Uterus (tissue), 2 donors: ENCODE measurements at regions not wholly inside any gene's neighbourhood (a gene's known extent, or its start where the extent isn't known, plus 50 kb on each side); places are given as distances from the start of the nearest gene placed in this dataset.

Source experiments
- CTCF ChIP-seq, 4 experiments: fragments of 200-600 bp in 2 of 4; fragments of 450-650 bp in 2 of 4; sonication (generic) in 2 of 4; IDR thresholded peaks; one replicate each; pipeline ENCODE4 v1.5.1; 2016 to 2019; ENCODE audit warnings: antibody characterized with exemption in 4 of 4, mild to moderate bottlenecking in 2 of 4, moderate library complexity in 1 of 4
- POLR2A ChIP-seq, 2 donors: fragments of 450-650 bp; IDR thresholded peaks; one replicate each; pipeline ENCODE4 v1.6.1; 2016; ENCODE audit warnings: antibody characterized with exemption in 2 of 2, mild to moderate bottlenecking in 1 of 2, moderate library complexity in 1 of 2

DNA sequence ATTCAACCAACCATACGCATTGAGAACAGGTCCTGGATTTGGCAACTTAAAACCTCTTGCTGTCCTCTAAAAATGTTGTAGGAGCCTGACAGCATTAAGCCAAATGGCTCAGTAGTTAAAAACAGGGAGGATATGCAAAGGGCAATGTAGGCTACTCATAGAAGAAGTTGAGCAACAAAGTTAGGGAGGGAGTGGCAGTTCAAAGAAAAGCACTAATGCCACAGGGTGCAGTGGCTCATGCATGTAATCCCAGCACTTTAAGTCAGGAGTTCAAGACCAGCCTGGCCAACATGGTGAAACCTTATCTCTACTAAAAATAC, 92.9 kb upstream of the ERG start:
- TF ChIP-seq POLR2A (IDR thresholded peaks at IDR 0.05) (no peak), CTCF (IDR thresholded peaks at IDR 0.05) (no peak)
